ENCODE measurements at regions not wholly inside any gene's neighbourhood (a gene's known extent, or its start where the extent isn't known, plus 50 kb on each side); places are given as distances from the start of the nearest gene placed in this dataset.

DNA sequence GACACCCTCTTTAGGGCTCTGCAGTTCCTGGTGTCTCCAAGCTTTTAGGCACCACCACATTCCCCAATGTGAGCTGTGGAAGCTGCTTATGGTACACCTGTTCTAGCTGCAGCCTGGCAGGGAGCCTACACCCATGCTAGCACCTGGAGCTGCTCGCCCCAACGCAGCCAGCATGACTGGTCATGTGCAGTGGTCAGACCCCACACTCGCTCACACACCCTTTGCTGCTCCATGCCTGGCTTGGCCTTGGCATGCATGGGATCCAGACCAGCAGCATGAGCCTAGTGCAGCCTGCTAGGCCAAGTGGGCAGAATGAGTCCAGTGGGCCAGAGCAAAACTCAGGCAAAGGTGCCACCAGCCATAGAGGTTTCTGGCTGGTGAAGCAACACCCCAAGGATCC is 86.4 kb upstream of the OSBPL8 start:
- no peaks in the 10 kb centered on the region for H3K27me3 ChIP-seq
- 100% methylated on average over 1 to 3 of the region's 3 CpGs for WGBS, 2 donors
- no peaks in the 10 kb centered on the region for H3K4me1 ChIP-seq
- H3K4me3 ChIP-seq, result no peak overlapping the region
- H3K9me3 ChIP-seq, result no peaks in the 10 kb centered on the region
- no peaks in the 10 kb centered on the region for H3K36me3 ChIP-seq (ENCODE audit: low read depth, missing control alignments)
- H3K27ac ChIP-seq, result no peak overlapping the region
- intact Hi-C loops (cut with DNase I; ENCODE audit: low total_unique reads), result no loop called here
- TF ChIP-seq, protein P1, sequence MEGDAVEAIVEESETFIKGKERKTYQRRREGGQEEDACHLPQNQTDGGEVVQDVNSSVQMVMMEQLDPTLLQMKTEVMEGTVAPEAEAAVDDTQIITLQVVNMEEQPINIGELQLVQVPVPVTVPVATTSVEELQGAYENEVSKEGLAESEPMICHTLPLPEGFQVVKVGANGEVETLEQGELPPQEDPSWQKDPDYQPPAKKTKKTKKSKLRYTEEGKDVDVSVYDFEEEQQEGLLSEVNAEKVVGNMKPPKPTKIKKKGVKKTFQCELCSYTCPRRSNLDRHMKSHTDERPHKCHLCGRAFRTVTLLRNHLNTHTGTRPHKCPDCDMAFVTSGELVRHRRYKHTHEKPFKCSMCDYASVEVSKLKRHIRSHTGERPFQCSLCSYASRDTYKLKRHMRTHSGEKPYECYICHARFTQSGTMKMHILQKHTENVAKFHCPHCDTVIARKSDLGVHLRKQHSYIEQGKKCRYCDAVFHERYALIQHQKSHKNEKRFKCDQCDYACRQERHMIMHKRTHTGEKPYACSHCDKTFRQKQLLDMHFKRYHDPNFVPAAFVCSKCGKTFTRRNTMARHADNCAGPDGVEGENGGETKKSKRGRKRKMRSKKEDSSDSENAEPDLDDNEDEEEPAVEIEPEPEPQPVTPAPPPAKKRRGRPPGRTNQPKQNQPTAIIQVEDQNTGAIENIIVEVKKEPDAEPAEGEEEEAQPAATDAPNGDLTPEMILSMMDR (IDR thresholded peaks at IDR 0.05), result no peak
- no peak for TF ChIP-seq POLR2A (IDR thresholded peaks at IDR 0.05)
- no peak for DNase-seq

DNA sequence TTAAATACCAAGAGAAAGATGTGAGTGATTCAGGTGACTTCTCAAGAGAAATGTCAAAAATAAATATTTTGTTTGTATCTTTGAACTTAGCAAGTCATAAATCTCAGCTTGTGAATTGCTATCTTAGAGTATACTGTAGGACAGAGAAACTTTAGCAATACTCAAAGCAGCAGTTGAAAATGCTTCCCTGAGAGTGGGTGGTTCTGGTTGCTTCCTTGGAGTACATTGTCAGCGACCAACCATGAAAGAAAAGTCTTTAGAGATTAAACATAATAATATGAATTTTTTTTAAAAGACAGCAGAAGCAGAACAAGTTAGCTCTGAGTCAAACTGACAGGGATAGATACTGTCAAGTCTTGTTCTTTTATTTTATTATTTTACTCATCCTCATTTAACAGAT is 86.8 kb upstream of the OSBPL8 start:
- WGBS, 2 donors, result 86 to 92% methylated on average over 1 of the region's 1 CpG
- H3K27ac ChIP-seq, result no peak overlapping the region
- TF ChIP-seq POLR2A (IDR thresholded peaks at IDR 0.05), result no peak
- DNase-seq, result no peak
- no peaks in the 10 kb centered on the region for H3K4me1 ChIP-seq
- intact Hi-C loops (cut with DNase I; ENCODE audit: low total_unique reads), result no loop called here
- H3K36me3 ChIP-seq (ENCODE audit: low read depth, missing control alignments), result no peaks in the 10 kb centered on the region
- H3K27me3 ChIP-seq, result no peaks in the 10 kb centered on the region
- no peak overlapping the region for H3K4me3 ChIP-seq
- H3K9me3 ChIP-seq, result no peaks in the 10 kb centered on the region

DNA sequence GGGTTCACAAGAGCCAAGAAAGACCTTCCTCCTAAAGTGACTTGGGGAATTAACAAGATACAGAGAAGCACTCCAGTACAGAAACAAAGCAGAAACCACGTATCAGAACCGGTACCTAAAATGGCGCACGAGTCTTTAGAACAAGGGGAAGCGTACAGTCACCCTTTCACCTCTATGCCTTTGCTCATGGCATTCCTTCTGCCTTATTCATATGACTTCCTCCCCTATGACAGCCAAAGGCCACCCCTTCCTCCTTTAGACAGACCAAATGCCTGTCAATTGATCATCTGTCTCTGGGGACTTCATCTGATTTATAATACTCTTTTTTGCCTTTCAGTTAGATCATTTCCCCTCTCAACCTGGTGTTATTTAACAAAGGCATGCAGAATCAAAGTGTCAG is 89.5 kb upstream of the OSBPL8 start:
- TF ChIP-seq, protein P1 (IDR thresholded peaks at IDR 0.05), result no peak
- TF ChIP-seq POLR2A (IDR thresholded peaks at IDR 0.05), result no peak
- Histone ChIP-seq H3K4me1 (no peaks in the 10 kb centered on the region), H3K36me3 (ENCODE audit: low read depth, missing control alignments) (no peaks in the 10 kb centered on the region), H3K27ac (no peak overlapping the region), H3K9me3 (no peaks in the 10 kb centered on the region), H3K27me3 (no peaks in the 10 kb centered on the region), H3K4me3 (no peak overlapping the region)
- intact Hi-C loops (cut with DNase I; ENCODE audit: low total_unique reads), result no loop called here
- no peak for DNase-seq
- WGBS, 2 donors, result 66 to 74% methylated on average over 5 of the region's 5 CpGs

DNA sequence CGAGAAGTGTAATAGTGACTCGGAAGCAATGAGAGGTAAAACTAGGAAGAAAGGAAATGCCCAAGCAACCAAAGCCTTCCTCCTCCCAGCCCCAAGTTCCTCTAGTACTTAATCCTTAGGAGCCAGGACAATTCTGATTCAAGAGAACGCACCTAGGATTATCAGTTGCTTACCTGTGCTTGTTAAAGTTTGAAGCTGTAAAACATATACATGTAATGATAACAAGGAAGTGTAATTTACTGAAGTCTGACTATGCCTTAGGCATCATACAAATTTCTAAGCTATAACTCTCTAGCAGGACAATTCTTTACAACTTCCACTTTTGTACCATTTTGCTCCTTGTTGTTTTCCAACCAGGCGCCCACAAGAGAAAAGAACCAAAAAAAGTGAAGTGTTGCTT is 92.8 kb upstream of the OSBPL8 start:
- Histone ChIP-seq H3K4me3 (no peak overlapping the region), H3K9me3 (no peaks in the 10 kb centered on the region), H3K4me1 (no peaks in the 10 kb centered on the region), H3K36me3 (ENCODE audit: low read depth, missing control alignments) (no peaks in the 10 kb centered on the region), H3K27ac (no peak overlapping the region), H3K27me3 (no peaks in the 10 kb centered on the region)
- TF ChIP-seq POLR2A (IDR thresholded peaks at IDR 0.05), result no peak
- TF ChIP-seq, protein P1 (IDR thresholded peaks at IDR 0.05), result no peak
- no peak for DNase-seq
- intact Hi-C loops (cut with DNase I; ENCODE audit: low total_unique reads), result no loop called here
- 92 to 93% methylated on average over 4 of the region's 4 CpGs for WGBS, 2 donors

DNA sequence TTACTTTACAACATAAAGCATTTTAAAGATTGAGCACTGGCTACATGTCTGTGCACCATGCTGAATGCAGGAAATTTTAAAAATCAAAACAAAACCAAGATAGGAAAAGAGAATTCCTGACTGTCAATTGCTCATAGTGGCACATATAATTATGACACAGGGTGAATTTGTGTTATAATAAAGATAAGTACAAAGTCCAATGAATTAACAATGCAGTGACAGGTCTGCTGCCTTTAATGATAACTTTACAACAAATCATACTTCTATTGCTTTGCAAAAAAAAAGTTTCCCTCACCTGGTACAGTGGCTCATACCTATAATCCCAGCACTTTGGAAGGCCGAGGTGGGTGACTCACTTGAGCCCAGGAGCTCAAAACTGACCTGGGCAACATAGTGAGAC is 93.8 kb upstream of the OSBPL8 start:
- no peaks in the 10 kb centered on the region for H3K9me3 ChIP-seq
- DNase-seq, result no peak
- H3K4me1 ChIP-seq, result no peaks in the 10 kb centered on the region
- 91 to 100% methylated on average over 1 of the region's 1 CpG for WGBS, 2 donors
- no peak for TF ChIP-seq POLR2A (IDR thresholded peaks at IDR 0.05)
- TF ChIP-seq, protein P1 (IDR thresholded peaks at IDR 0.05), result no peak
- no peaks in the 10 kb centered on the region for H3K36me3 ChIP-seq (ENCODE audit: low read depth, missing control alignments)
- no peaks in the 10 kb centered on the region for H3K27me3 ChIP-seq
- H3K4me3 ChIP-seq, result no peak overlapping the region
- intact Hi-C loops (cut with DNase I; ENCODE audit: low total_unique reads), result no loop called here
- H3K27ac ChIP-seq, result no peak overlapping the region

Data from testis (tissue), 2 donors.